ENCODE measurements at regions not wholly inside any gene's neighbourhood (a gene's known extent, or its start where the extent isn't known, plus 50 kb on each side); places are given as distances from the start of the nearest gene placed in this dataset.
"Not testable (repeated sequence)": the region's sequence is repeated elsewhere in the genome, so short reads cannot be mapped to it uniquely, and the experiment has no call there.

- no peak for DNase-seq
These were observed 54.4 kb upstream of the MSH6 start for GRCh38 chr2:47728551-47728950.

GRCh38 chr2:47727956-47728355 is 55.0 kb upstream of the MSH6 start:
- DNase-seq: no peak

- DNase-seq: not testable (repeated sequence)
These were observed 56.0 kb upstream of the MSH6 start for GRCh38 chr2:47726978-47727377.

GRCh38 chr2:47725808-47726207 is 57.1 kb upstream of the MSH6 start:
- no peak for DNase-seq

GRCh38 chr2:47724221-47724981 is 58.5 kb upstream of the MSH6 start:
- DNase-seq: no peak

GRCh38 chr2:47721296-47721695 is 61.6 kb upstream of the MSH6 start:
- no peak for DNase-seq

GRCh38 chr2:47720559-47720958 is 62.4 kb upstream of the MSH6 start:
- no peak for DNase-seq

- DNase-seq: no peak
These were observed 62.9 kb upstream of the MSH6 start for GRCh38 chr2:47720036-47720435.

GRCh38 chr2:47719099-47719498 is 63.8 kb upstream of the MSH6 start:
- DNase-seq: no peak

- not testable (repeated sequence) for DNase-seq
These were observed 66.6 kb upstream of the MSH6 start for GRCh38 chr2:47716307-47716706.

- no peak for DNase-seq
These were observed 67.4 kb upstream of the MSH6 start for GRCh38 chr2:47715552-47715951.

GRCh38 chr2:47708801-47709499 is 74.0 kb upstream of the MSH6 start:
- DNase-seq: no peak

- no peak for DNase-seq
These were observed 78.7 kb upstream of the MSH6 start for GRCh38 chr2:47704287-47704686.

GRCh38 chr2:47699533-47700215 is 83.3 kb upstream of the MSH6 start:
- DNase-seq: no peak

GRCh38 chr2:47698436-47698972 is 84.4 kb upstream of the MSH6 start:
- DNase-seq: not testable (repeated sequence)

GRCh38 chr2:47697681-47698435 is 85.1 kb upstream of the MSH6 start:
- not testable (repeated sequence) for DNase-seq

GRCh38 chr2:47697000-47697601 is 85.8 kb upstream of the MSH6 start:
- no peak for DNase-seq

GRCh38 chr2:47696478-47696831 is 86.5 kb upstream of the MSH6 start:
- DNase-seq: no peak

GRCh38 chr2:47695800-47696477 is 87.0 kb upstream of the MSH6 start:
- no peak for DNase-seq

- DNase-seq: not testable (repeated sequence)
These were observed 88.5 kb upstream of the MSH6 start for GRCh38 chr2:47694451-47694850.

- DNase-seq: not testable (repeated sequence)
These were observed 92.1 kb upstream of the MSH6 start for GRCh38 chr2:47690706-47691325.
